NCI-H2196 treated with DMSO at 0.1 percent for 48 hours (cell line): ENCODE measurements at regions not wholly inside any gene's neighbourhood (a gene's known extent, or its start where the extent isn't known, plus 50 kb on each side); places are given as distances from the start of the nearest gene placed in this dataset.

Experiments used
- DNase-seq: peaks from one replicate; lab custom pipeline; 2025; ENCODE audit not compliant: unreplicated experiment; lab: John Stamatoyannopoulos, UW

- DNase-seq, result no peak
Measured at GRCh38 chr4:161133586-161134276, 1030.1 kb downstream of the FSTL5 start.

- no peak for DNase-seq
Measured at GRCh38 chr4:161132715-161133425, 1030.9 kb downstream of the FSTL5 start.

- no peak for DNase-seq
Measured at GRCh38 chr4:161121451-161121850, 1042.3 kb downstream of the FSTL5 start.

GRCh38 chr4:161101881-161102280 lies 1061.9 kb downstream of the FSTL5 start:
- no peak for DNase-seq

GRCh38 chr4:161097821-161098220 lies 1066.0 kb downstream of the FSTL5 start:
- DNase-seq, result no peak

- DNase-seq, result no peak
Measured at GRCh38 chr4:161061046-161061445, 1102.8 kb downstream of the FSTL5 start.
